OCI-LY3 (cell line): ENCODE measurements at regions not wholly inside any gene's neighbourhood (a gene's known extent, or its start where the extent isn't known, plus 50 kb on each side); places are given as distances from the start of the nearest gene placed in this dataset.

ENCODE experiments used
- EZH2phosphoT487 ChIP-seq: fragments of 200-600 bp; shearing (Covaris generic); IDR thresholded peaks from 2 replicates; pipeline ENCODE4 v1.6.1; 2018; ENCODE audit warnings: antibody characterized with exemption, mixed run types, low read depth
- TF ChIP-seq, protein P1 (sequence below): fragments of 200-600, 300-600 bp; sonication (generic); IDR thresholded peaks from 2 replicates; pipeline ENCODE4 v1.5.1; 2014; ENCODE audit warnings: antibody characterized with exemption, low read length, low read depth

DNA sequence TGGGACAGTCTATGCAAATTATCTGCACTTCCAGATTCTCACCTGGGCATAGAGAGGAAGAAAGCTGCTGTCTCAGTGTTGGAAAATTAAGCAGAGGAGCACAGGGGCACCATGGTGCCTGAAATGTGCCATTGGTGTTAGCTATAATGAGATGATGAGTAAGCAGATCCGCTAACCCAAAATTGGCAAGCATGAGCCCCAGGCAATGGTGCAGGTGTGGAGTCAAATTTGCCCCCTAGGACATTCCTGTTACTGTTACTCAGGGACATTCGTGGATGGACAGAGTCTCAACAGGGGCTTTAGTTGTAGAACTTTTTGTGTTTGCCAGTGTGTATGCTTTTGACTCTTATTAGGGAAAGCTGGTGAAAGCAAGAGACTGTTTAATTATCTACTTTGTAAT lies 385.2 kb upstream of the KLF6 start:
- TF ChIP-seq, protein P1, sequence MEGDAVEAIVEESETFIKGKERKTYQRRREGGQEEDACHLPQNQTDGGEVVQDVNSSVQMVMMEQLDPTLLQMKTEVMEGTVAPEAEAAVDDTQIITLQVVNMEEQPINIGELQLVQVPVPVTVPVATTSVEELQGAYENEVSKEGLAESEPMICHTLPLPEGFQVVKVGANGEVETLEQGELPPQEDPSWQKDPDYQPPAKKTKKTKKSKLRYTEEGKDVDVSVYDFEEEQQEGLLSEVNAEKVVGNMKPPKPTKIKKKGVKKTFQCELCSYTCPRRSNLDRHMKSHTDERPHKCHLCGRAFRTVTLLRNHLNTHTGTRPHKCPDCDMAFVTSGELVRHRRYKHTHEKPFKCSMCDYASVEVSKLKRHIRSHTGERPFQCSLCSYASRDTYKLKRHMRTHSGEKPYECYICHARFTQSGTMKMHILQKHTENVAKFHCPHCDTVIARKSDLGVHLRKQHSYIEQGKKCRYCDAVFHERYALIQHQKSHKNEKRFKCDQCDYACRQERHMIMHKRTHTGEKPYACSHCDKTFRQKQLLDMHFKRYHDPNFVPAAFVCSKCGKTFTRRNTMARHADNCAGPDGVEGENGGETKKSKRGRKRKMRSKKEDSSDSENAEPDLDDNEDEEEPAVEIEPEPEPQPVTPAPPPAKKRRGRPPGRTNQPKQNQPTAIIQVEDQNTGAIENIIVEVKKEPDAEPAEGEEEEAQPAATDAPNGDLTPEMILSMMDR: no peak
- TF ChIP-seq EZH2phosphoT487: no peak
